Tibial nerve (tissue), 4 donors: ENCODE measurements at regions not wholly inside any gene's neighbourhood (a gene's known extent, or its start where the extent isn't known, plus 50 kb on each side); places are given as distances from the start of the nearest gene placed in this dataset.

Source experiments
- DNase-seq, 2 donors: peaks; one replicate each; pipeline ENCODE4 v3.0.0-alpha.2; 2019; ENCODE audit warnings: low spot score in 2 of 2
- H3K27ac ChIP-seq, 4 donors: fragments of 200-600 bp; sonication (generic) in 3 of 4; one replicate each; pipeline ENCODE4 v1.5.1; 2017 to 2019; ENCODE audit warnings: mild to moderate bottlenecking in 1 of 4
- H3K27me3 ChIP-seq, 2 donors: fragments of 200-600 bp; sonication (generic) in 1 of 2; one replicate each; pipeline versions ENCODE4 v1.5.1 to v1.6.0; 2017 to 2019
- H3K36me3 ChIP-seq, 3 donors: fragments of 200-600 bp; sonication (generic); one replicate each; pipeline ENCODE4 v1.5.1; 2018 to 2019
- H3K4me1 ChIP-seq, 4 donors: fragments of 200-600 bp; sonication (generic) in 3 of 4; one replicate each; pipeline ENCODE4 v1.5.1; 2017 to 2019
- H3K4me3 ChIP-seq, 4 donors: fragments of 200-600 bp; sonication (generic) in 3 of 4; one replicate each; pipeline ENCODE4 v1.5.1; 2017 to 2019; ENCODE audit warnings: mild to moderate bottlenecking in 1 of 4, moderate library complexity in 1 of 4
- H3K9me3 ChIP-seq, 4 donors: fragments of 200-600 bp; sonication (generic) in 3 of 4; one replicate each; pipeline ENCODE4 v1.5.1; 2017 to 2019
- CTCF ChIP-seq, 5 experiments: fragments of 200-600 bp in 3 of 5; fragments of 450-650 bp in 2 of 5; sonication (generic) in 3 of 5; IDR thresholded peaks; one replicate each; pipeline ENCODE4 v1.5.1; 2016 to 2019; ENCODE audit warnings: antibody characterized with exemption in 5 of 5, mild to moderate bottlenecking in 3 of 5, moderate library complexity in 2 of 5
- EP300 ChIP-seq, 2 donors: sonication (generic); formaldehyde crosslinking; IDR thresholded peaks; one replicate each; pipeline ENCODE4 v1.6.1; 2017; ENCODE audit warnings: antibody characterized with exemption in 2 of 2, mild to moderate bottlenecking in 1 of 2
- POLR2A ChIP-seq, 2 donors: fragments of 450-650 bp; IDR thresholded peaks; one replicate each; pipeline ENCODE4 v1.6.1; 2017; ENCODE audit warnings: antibody characterized with exemption in 2 of 2, mild to moderate bottlenecking in 2 of 2, moderate library complexity in 2 of 2
- WGBS, 2 donors: methylation state at CpG; one replicate each; pipeline ENCODE4 v1.1.5; 2018; 5-methylcytosine and 5-hydroxymethylcytosine counted together

DNA sequence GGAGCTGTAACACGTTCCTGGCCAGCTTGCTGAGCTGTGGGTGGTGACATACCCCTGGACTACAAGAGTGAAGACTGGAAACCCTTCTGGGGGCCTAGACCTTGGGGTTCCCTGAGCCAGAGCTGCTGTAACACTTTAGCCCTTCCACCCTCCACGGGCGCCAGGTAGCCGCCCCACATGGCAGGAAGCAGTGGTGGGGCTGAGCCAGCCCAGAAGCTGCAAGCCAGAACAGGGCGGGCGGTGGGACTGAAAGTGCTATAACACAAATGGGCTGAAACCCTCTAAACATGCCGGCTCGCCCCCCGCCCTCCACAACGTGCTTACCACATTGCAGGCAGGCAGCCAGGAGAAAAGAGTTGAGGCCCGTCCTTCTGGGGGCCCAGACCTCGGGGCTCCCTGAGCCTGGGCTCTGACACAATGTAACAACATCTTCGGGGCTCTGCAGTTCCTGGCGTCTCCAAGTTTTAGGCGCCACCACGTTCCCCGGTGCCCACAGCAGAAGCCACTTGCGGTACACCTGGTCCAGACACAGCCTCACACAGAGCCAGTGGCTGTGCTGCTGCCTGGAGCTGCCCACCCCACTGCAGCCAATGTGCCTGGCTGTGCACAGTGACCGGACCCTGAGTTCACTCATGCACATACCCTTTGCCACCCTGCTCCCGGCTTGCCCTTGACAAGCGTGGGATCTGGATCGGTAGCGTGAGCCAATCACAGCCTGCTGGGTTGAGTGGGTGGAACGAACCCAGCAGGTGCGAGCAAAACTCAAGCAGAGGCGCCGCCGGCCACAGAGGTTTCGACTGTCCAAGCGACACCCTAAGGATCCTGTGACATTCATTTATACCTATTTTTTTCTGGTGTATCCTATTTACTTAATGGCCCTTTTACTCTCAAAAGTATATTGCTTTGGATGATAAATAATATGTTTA is 127.4 kb upstream of the FHL2 start:
- H3K4me3 ChIP-seq, result no peak overlapping the region
- no peak for DNase-seq
- WGBS, 2 donors, result 86 to 90% methylated on average over 26 to 28 of the region's 30 CpGs
- H3K27me3 ChIP-seq, result no peaks in the 10 kb centered on the region
- peaks cover 0 to under 1% (median 0%) of the 10 kb centered on the region in 4 donors for H3K4me1 ChIP-seq
- H3K9me3 ChIP-seq, result no peaks in the 10 kb centered on the region
- no peak overlapping the region for H3K27ac ChIP-seq
- TF ChIP-seq CTCF (IDR thresholded peaks at IDR 0.05) (no peak), POLR2A (IDR thresholded peaks at IDR 0.05) (no peak), EP300 (IDR thresholded peaks at IDR 0.05) (no peak)
- no peaks in the 10 kb centered on the region for H3K36me3 ChIP-seq

- no peak for DNase-seq
- no peak overlapping the region for H3K4me3 ChIP-seq
- H3K4me1 ChIP-seq, result peaks cover 0 to 7% (median 0%) of the 10 kb centered on the region in 4 donors
- no peaks in the 10 kb centered on the region for H3K9me3 ChIP-seq
- no peaks in the 10 kb centered on the region for H3K36me3 ChIP-seq
- 90 to 93% methylated on average over 6 of the region's 6 CpGs for WGBS, 2 donors
- TF ChIP-seq EP300 (IDR thresholded peaks at IDR 0.05) (no peak), CTCF (IDR thresholded peaks at IDR 0.05) (no peak), POLR2A (IDR thresholded peaks at IDR 0.05) (no peak)
- no peaks in the 10 kb centered on the region for H3K27me3 ChIP-seq
- H3K27ac ChIP-seq, result no peak overlapping the region
Observed at GRCh38 chr2:105525201-105525600, 126.3 kb upstream of the FHL2 start.

DNA sequence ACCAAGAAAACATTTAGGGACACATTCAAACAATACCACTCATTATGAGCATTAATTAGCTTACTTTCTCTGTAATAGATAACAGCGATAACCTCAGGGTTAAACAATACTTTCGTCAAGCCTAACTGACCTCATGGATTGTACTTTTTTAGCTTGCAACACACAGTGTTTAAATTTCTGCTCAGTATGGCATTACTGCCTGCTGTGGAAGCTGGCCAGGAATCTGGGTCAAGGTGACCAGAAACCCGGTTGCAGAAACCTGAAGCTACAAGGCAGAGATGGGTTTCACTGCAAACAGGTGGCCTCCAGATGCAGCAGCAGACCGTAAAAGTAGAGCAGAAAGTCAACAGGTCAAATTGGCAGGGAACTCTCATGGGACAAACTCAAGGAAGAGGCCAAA is 123.8 kb upstream of the FHL2 start:
- whole genome bisulfite sequencing, 2 donors, result 74 to 77% methylated on average over 4 of the region's 4 CpGs
- Histone ChIP-seq H3K4me3 (no peak overlapping the region), H3K4me1 (peaks cover 0 to 17% (median 3%) of the 10 kb centered on the region in 4 donors), H3K36me3 (no peaks in the 10 kb centered on the region), H3K27me3 (no peaks in the 10 kb centered on the region), H3K9me3 (no peaks in the 10 kb centered on the region), H3K27ac (no peak overlapping the region)
- no peak for DNase-seq
- no peak for TF ChIP-seq POLR2A (IDR thresholded peaks at IDR 0.05)
- no peak for TF ChIP-seq EP300 (IDR thresholded peaks at IDR 0.05)
- no peak for TF ChIP-seq CTCF (IDR thresholded peaks at IDR 0.05)

DNA sequence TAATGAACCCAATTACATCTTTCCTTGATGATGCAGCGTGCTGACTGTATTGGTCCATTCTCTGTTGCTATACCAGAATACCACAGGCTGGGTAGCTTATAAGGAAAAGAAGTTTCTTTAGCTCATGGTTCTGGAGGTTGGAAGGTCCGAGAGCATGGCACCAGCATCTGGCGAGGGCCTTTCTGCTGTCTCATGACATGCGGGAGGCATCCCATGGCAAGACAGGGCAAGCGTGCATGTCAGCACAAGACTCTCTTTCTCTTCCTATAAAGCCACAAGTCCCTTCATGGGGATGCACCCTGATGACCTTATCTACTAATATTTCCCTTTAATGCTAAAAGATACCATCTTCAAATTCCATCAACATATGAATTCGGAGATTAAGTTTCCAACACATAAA is 122.8 kb upstream of the FHL2 start:
- H3K27ac ChIP-seq, result no peak overlapping the region
- H3K36me3 ChIP-seq, result no peaks in the 10 kb centered on the region
- H3K4me3 ChIP-seq, result no peak overlapping the region
- no peaks in the 10 kb centered on the region for H3K27me3 ChIP-seq
- peaks cover 0 to 26% (median 5%) of the 10 kb centered on the region in 4 donors for H3K4me1 ChIP-seq
- WGBS, 2 donors, result 76 to 79% methylated on average over 6 of the region's 6 CpGs
- H3K9me3 ChIP-seq, result no peaks in the 10 kb centered on the region
- TF ChIP-seq POLR2A (IDR thresholded peaks at IDR 0.05) (no peak), EP300 (IDR thresholded peaks at IDR 0.05) (no peak), CTCF (IDR thresholded peaks at IDR 0.05) (no peak)
- DNase-seq, result no peak

DNA sequence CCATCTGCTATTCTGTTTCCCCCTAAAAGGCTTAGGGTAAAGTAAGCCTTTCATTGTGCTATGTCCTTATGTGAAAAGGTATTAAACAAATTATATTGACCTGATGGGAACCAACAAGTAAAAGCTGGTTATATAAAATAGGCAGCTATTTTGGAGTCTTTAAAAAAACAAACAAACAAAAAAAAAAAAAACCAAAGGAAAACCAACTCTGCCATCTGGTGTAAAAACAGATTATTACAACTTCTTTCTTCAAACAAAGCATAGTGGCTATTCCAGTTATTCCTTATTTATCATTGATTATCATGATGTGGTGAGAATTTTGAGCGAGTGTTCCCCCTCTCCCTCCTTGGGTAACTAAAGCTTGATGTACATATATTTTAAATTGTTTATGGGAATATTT is 122.3 kb upstream of the FHL2 start:
- no peak for TF ChIP-seq EP300 (IDR thresholded peaks at IDR 0.05)
- TF ChIP-seq CTCF (IDR thresholded peaks at IDR 0.05), result peak in 4 of 5 experiments; percentile 43 to 69 (median 57)

More for the DNA sequence above, 122.3 kb upstream of the FHL2 start:
- Histone ChIP-seq H3K4me1 (peaks cover 0 to 26% (median 5%) of the 10 kb centered on the region in 4 donors), H3K27me3 (no peaks in the 10 kb centered on the region), H3K27ac (no peak overlapping the region), H3K36me3 (no peaks in the 10 kb centered on the region), H3K9me3 (no peaks in the 10 kb centered on the region), H3K4me3 (no peak overlapping the region)
- no peak for DNase-seq
- 12 to 14% methylated on average over 1 of the region's 1 CpG for WGBS, 2 donors
